HepG2 (cell line): ENCODE measurements at regions not wholly inside any gene's neighbourhood (a gene's known extent, or its start where the extent isn't known, plus 50 kb on each side); places are given as distances from the start of the nearest gene placed in this dataset.

Experiments
- AHDC1 ChIP-seq: sonication (generic); formaldehyde crosslinking; IDR thresholded peaks from 2 replicates; pipeline ENCODE4 v1.5.1; 2020; ENCODE audit warnings: mild to moderate bottlenecking, missing genetic modification reagents, borderline replicate concordance
- IRX3 ChIP-seq: sonication (generic); formaldehyde crosslinking; IDR thresholded peaks from 2 replicates; pipeline ENCODE4 v1.8.1; 2023; ENCODE audit warnings: mild to moderate bottlenecking, low read depth, missing genetic modification reagents, borderline replicate concordance
- PAWR ChIP-seq: sonication (generic); formaldehyde crosslinking; IDR thresholded peaks from 2 replicates; pipeline ENCODE4 v1.4.0; 2020; ENCODE audit warnings: missing genetic modification reagents, mild to moderate bottlenecking, borderline replicate concordance
- ZFP91 ChIP-seq: sonication (generic); formaldehyde crosslinking; IDR thresholded peaks from 2 replicates; pipeline ENCODE4 v1.9.0; 2022; ENCODE audit warnings: missing genetic modification reagents, mild to moderate bottlenecking, borderline replicate concordance
- ZNF646 ChIP-seq: sonication (generic); formaldehyde crosslinking; IDR thresholded peaks from 2 replicates; pipeline ENCODE4 v1.9.0; 2021; ENCODE audit warnings: mild to moderate bottlenecking, missing genetic modification reagents
- ZNF766 ChIP-seq: sonication (generic); formaldehyde crosslinking; IDR thresholded peaks from 2 replicates; pipeline ENCODE4 v1.5.0; 2020; ENCODE audit warnings: missing genetic modification reagents, borderline replicate concordance

- no peak for TF ChIP-seq ZNF646 (CRISPR knock-in tag)
- no peak for TF ChIP-seq ZNF766 (CRISPR knock-in tag)
- TF ChIP-seq ZFP91: no peak
- TF ChIP-seq AHDC1 (CRISPR knock-in tag): no peak
- no peak for TF ChIP-seq PAWR (CRISPR knock-in tag)
- no peak for TF ChIP-seq IRX3 (CRISPR knock-in tag)
These were observed 325.6 kb upstream of the MAGI2 start (continued) for GRCh38 chr7:79778786-79779770.
